ENCODE measurements at regions not wholly inside any gene's neighbourhood (a gene's known extent, or its start where the extent isn't known, plus 50 kb on each side); places are given as distances from the start of the nearest gene placed in this dataset.
A peak's percentile ranks its signal among the peaks of the same experiment; 100 is the strongest.

DNA sequence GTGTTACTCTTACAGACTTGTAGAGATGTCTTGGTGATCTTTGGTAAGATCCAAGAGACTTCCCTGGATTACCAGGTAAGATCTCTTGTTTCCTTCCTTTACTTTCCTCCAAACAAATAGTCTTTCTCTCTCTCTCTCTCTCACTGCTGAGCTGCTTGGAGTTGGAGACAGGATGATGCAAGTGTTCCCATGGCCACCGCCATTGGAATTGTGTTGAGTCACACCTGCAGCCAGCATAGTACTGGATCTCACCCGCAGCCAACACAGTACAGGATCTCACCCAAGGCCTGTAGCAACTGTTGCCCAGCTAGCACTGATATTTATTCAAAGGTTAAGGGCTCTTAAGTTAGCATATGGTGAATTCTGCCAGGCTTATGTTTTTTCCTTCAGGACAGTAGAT, 1080.9 kb downstream of the FAT4 start:
- 91 to 94% methylated on average over 2 of the region's 2 CpGs for WGBS, 2 donors
- no peaks in the 10 kb centered on the region for H3K4me1 ChIP-seq
- H3K36me3 ChIP-seq: no peaks in the 10 kb centered on the region
- H3K9me3 ChIP-seq: no peaks in the 10 kb centered on the region
- intact Hi-C loops (cut with DNase I): no loop called here
- no peak overlapping the region for H3K27ac ChIP-seq
- TF ChIP-seq EP300 (IDR thresholded peaks at IDR 0.05) (no peak), CTCF (IDR thresholded peaks at IDR 0.05) (no peak), POLR2AphosphoS5 (IDR thresholded peaks at IDR 0.05) (no peak), POLR2A (IDR thresholded peaks at IDR 0.05) (no peak)
- DNase-seq: no peak
- H3K27me3 ChIP-seq: no peaks in the 10 kb centered on the region
- H3K4me3 ChIP-seq: no peak overlapping the region

DNA sequence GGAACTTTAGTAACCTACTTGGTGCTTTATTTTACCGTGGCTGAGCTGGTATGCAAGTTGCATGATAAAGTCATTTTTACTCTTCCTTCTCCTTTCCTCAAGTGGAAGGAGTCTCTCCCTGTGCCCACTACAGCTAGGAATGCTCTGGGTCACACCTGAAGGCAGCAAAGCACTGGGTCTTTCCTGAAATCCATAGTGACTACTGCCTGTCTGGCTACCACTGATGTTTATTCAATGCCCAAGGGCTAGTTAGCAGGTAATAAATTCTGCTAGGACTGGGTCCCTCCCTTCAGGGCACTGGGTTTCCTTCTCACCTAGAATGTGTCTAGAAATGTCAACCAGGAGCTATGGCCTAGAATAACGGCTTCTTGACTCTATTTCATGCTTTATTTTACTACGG, 1081.4 kb downstream of the FAT4 start:
- 85 to 93% methylated on average over 3 of the region's 3 CpGs for WGBS, 2 donors
- H3K4me3 ChIP-seq: no peak overlapping the region
- no peak for TF ChIP-seq CTCF (IDR thresholded peaks at IDR 0.05)
- TF ChIP-seq POLR2AphosphoS5 (IDR thresholded peaks at IDR 0.05): no peak
- TF ChIP-seq EP300 (IDR thresholded peaks at IDR 0.05): no peak
- no peak for TF ChIP-seq POLR2A (IDR thresholded peaks at IDR 0.05)
- no peaks in the 10 kb centered on the region for H3K9me3 ChIP-seq
- no peaks in the 10 kb centered on the region for H3K4me1 ChIP-seq
- no peaks in the 10 kb centered on the region for H3K36me3 ChIP-seq
- no peaks in the 10 kb centered on the region for H3K27me3 ChIP-seq
- no peak for DNase-seq
- intact Hi-C loops (cut with DNase I): no loop called here
- H3K27ac ChIP-seq: no peak overlapping the region

- no peak overlapping the region for H3K27ac ChIP-seq
- H3K27me3 ChIP-seq: no peaks in the 10 kb centered on the region
- H3K4me3 ChIP-seq: no peak overlapping the region
- intact Hi-C loops (cut with DNase I): no loop called here
- no peaks in the 10 kb centered on the region for H3K9me3 ChIP-seq
- WGBS, 2 donors: 89 to 96% methylated on average over 1 of the region's 1 CpG
- H3K36me3 ChIP-seq: no peaks in the 10 kb centered on the region
- TF ChIP-seq POLR2A (IDR thresholded peaks at IDR 0.05): no peak
- no peak for TF ChIP-seq CTCF (IDR thresholded peaks at IDR 0.05)
- TF ChIP-seq POLR2AphosphoS5 (IDR thresholded peaks at IDR 0.05): no peak
- no peak for TF ChIP-seq EP300 (IDR thresholded peaks at IDR 0.05)
- no peaks in the 10 kb centered on the region for H3K4me1 ChIP-seq
- no peak for DNase-seq
Observed at GRCh38 chr4:126396703-126397102, 1081.9 kb downstream of the FAT4 start.

- 23 to 63% methylated on average over 1 of the region's 1 CpG for WGBS, 2 donors
- Histone ChIP-seq H3K4me1 (no peaks in the 10 kb centered on the region), H3K4me3 (no peak overlapping the region), H3K27ac (no peak overlapping the region), H3K9me3 (peaks cover 0 to 3% (median 0%) of the 10 kb centered on the region in 4 donors), H3K27me3 (no peaks in the 10 kb centered on the region), H3K36me3 (no peaks in the 10 kb centered on the region)
- intact Hi-C loops (cut with DNase I): no loop called here
- TF ChIP-seq EP300 (IDR thresholded peaks at IDR 0.05) (no peak), POLR2AphosphoS5 (IDR thresholded peaks at IDR 0.05) (no peak), POLR2A (IDR thresholded peaks at IDR 0.05) (no peak), CTCF (IDR thresholded peaks at IDR 0.05) (no peak)
- no peak for DNase-seq
Observed at GRCh38 chr4:126404549-126404948, 1089.8 kb downstream of the FAT4 start.

DNA sequence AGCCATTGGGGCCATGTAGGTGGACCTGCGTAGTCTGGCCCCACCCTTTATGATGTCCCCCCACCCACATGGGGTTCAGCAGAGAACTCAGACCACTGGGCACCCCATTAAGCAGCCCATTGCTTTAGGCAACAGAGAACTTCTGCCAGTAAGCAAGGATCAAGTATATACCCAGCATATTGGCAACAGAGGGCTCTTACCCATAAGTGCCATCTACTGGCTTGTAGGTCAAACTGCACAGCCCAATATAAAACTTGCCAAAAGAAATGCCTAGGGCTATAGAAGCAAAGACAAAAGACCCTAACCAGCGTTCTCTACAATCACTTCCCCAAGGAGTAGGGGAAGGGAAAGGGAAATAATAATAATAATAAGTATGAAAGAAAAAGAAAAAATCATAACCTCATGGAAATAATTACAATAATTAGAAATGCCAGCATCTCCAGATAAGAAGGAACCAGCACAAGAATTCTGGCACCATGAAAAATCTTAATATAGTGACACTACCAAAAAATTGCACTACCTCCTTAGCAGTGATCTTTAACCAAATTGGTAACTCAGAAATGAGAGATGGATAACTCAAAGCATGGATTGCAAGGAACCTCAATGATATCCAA, 1090.7 kb downstream of the FAT4 start:
- Histone ChIP-seq H3K4me1 (no peaks in the 10 kb centered on the region), H3K36me3 (no peaks in the 10 kb centered on the region), H3K27me3 (no peaks in the 10 kb centered on the region), H3K27ac (no peak overlapping the region), H3K4me3 (no peak overlapping the region), H3K9me3 (peaks cover 0 to 3% (median 0%) of the 10 kb centered on the region in 4 donors)
- whole genome bisulfite sequencing, 2 donors: 53 to 62% methylated on average over 2 of the region's 2 CpGs
- intact Hi-C loops (cut with DNase I): no loop called here
- no peak for TF ChIP-seq POLR2A (IDR thresholded peaks at IDR 0.05)
- TF ChIP-seq CTCF (IDR thresholded peaks at IDR 0.05): peak in 1 of 4 experiments; percentile 16
- TF ChIP-seq POLR2AphosphoS5 (IDR thresholded peaks at IDR 0.05): no peak
- no peak for TF ChIP-seq EP300 (IDR thresholded peaks at IDR 0.05)
- DNase-seq: no peak
